GM23338 (cell line): ENCODE measurements at regions not wholly inside any gene's neighbourhood (a gene's known extent, or its start where the extent isn't known, plus 50 kb on each side); places are given as distances from the start of the nearest gene placed in this dataset.
A peak's percentile ranks its signal among the peaks of the same experiment; 100 is the strongest.

Experiments used
- ATAC-seq: fragments of 200-7000 bp; cut with Tn5 transposase; 3 replicates; pipeline ENCODE4 v1.9.1; 2020
- DNase-seq: peaks from one replicate; pipeline ENCODE4 v3.0.0-alpha.2; 2015; ENCODE audit warnings: low spot score
- H2AFZ ChIP-seq: fragments of 200-600 bp; sonication (generic); 2 replicates; pipeline ENCODE4 v1.8.0; 2016; ENCODE audit warnings: antibody characterized with exemption, mild to moderate bottlenecking, moderate library complexity
- H3F3A ChIP-seq: fragments of 200-600 bp; sonication (generic); replicated peaks from 2 replicates; pipeline ENCODE4 v1.8.0; 2017; ENCODE audit warnings: antibody characterized with exemption, mixed run types, low read depth
- H3K27ac ChIP-seq: fragments of 200-600 bp; sonication (generic); 2 replicates; pipeline ENCODE4 v1.6.1; 2016; ENCODE audit warnings: low read depth
- H3K27me3 ChIP-seq: fragments of 200-600 bp; sonication (generic); 2 replicates; pipeline ENCODE4 v1.8.0; 2016; ENCODE audit warnings: mild to moderate bottlenecking, mixed run types, moderate library complexity; ENCODE audit not compliant: insufficient read depth
- H3K36me3 ChIP-seq: fragments of 200-600 bp; sonication (generic); 2 replicates; pipeline ENCODE4 v1.8.0; 2016; ENCODE audit warnings: mild to moderate bottlenecking; ENCODE audit not compliant: insufficient read depth
- H3K4me1 ChIP-seq: fragments of 200-600 bp; sonication (generic); 2 replicates; pipeline ENCODE4 v1.8.0; 2016; ENCODE audit warnings: mild to moderate bottlenecking, moderate library complexity; ENCODE audit not compliant: insufficient read depth
- H3K4me2 ChIP-seq: fragments of 200-600 bp; sonication (generic); 2 replicates; pipeline ENCODE4 v1.7.1; 2017; ENCODE audit warnings: mixed run types
- H3K4me3 ChIP-seq: fragments of 200-600 bp; sonication (generic); 2 replicates; pipeline ENCODE4 v1.6.1; 2016; ENCODE audit warnings: mixed run types
- H3K79me2 ChIP-seq: fragments of 200-600 bp; sonication (generic); replicated peaks from 2 replicates; pipeline ENCODE4 v1.8.0; 2017; ENCODE audit warnings: mild to moderate bottlenecking; ENCODE audit not compliant: insufficient read depth
- H3K9me2 ChIP-seq: fragments of 200-600 bp; sonication (generic); 2 replicates; pipeline ENCODE4 v1.8.0; 2017; ENCODE audit not compliant: insufficient read depth
- H4K20me1 ChIP-seq: fragments of 200-600 bp; sonication (generic); replicated peaks from 2 replicates; pipeline ENCODE4 v1.8.0; 2017; ENCODE audit warnings: mild to moderate bottlenecking; ENCODE audit not compliant: insufficient read depth
- H3K27ac Mint-ChIP-seq: 2 replicates; pipeline ENCODE4 v1.8.0; 2020; ENCODE audit warnings: inconsistent platforms, mild to moderate bottlenecking, moderate library complexity, mixed read lengths
- H3K27me3 Mint-ChIP-seq: 3 replicates; pipeline ENCODE4 v1.8.0; 2022; ENCODE audit warnings: low read depth, mild to moderate bottlenecking, moderate library complexity, mixed read lengths, inconsistent platforms; ENCODE audit not compliant: insufficient read depth, poor library complexity
- H3K36me3 Mint-ChIP-seq: 3 replicates; pipeline ENCODE4 v1.8.0; 2021; ENCODE audit warnings: low read depth, mild to moderate bottlenecking, inconsistent platforms, moderate library complexity, mixed read lengths
- H3K4me1 Mint-ChIP-seq: 3 replicates; pipeline ENCODE4 v1.8.0; 2020; ENCODE audit warnings: mild to moderate bottlenecking, inconsistent platforms, mixed read lengths
- H3K4me3 Mint-ChIP-seq: 3 replicates; pipeline ENCODE4 v1.8.0; 2021; ENCODE audit warnings: moderate library complexity, mild to moderate bottlenecking, inconsistent platforms, mixed read lengths
- H3K9me3 Mint-ChIP-seq: 3 replicates; pipeline ENCODE4 v1.8.0; 2020; ENCODE audit warnings: moderate library complexity, mild to moderate bottlenecking, inconsistent platforms, mixed read lengths
- CTCF ChIP-seq, 2 experiments: fragments of 200-600 bp in 1 of 2; sonication (generic) in 1 of 2; conservative IDR thresholded peaks; 2 replicates each; pipeline versions ENCODE4 v1.5.1 to v1.6.1; 2016 to 2017; ENCODE audit warnings: antibody characterized with exemption in 2 of 2, low read depth in 2 of 2, mild to moderate bottlenecking in 2 of 2, moderate library complexity in 1 of 2
- EZH2phosphoT487 ChIP-seq: fragments of 200-600 bp; sonication (generic); IDR thresholded peaks from one replicate; pipeline ENCODE4 v1.8.1; 2018; ENCODE audit warnings: antibody characterized with exemption; ENCODE audit not compliant: unreplicated experiment
- JUNB ChIP-seq: IDR thresholded peaks from one replicate; pipeline ENCODE4 v1.6.1; 2016; ENCODE audit warnings: antibody characterized with exemption; ENCODE audit not compliant: unreplicated experiment
- ZNF462 ChIP-seq: fragments of 250-450 bp; sonication (Bioruptor Pico); IDR thresholded peaks from 2 replicates; pipeline ENCODE4 v1.5.0; 2020; ENCODE audit warnings: mild to moderate bottlenecking, moderate library complexity

DNA sequence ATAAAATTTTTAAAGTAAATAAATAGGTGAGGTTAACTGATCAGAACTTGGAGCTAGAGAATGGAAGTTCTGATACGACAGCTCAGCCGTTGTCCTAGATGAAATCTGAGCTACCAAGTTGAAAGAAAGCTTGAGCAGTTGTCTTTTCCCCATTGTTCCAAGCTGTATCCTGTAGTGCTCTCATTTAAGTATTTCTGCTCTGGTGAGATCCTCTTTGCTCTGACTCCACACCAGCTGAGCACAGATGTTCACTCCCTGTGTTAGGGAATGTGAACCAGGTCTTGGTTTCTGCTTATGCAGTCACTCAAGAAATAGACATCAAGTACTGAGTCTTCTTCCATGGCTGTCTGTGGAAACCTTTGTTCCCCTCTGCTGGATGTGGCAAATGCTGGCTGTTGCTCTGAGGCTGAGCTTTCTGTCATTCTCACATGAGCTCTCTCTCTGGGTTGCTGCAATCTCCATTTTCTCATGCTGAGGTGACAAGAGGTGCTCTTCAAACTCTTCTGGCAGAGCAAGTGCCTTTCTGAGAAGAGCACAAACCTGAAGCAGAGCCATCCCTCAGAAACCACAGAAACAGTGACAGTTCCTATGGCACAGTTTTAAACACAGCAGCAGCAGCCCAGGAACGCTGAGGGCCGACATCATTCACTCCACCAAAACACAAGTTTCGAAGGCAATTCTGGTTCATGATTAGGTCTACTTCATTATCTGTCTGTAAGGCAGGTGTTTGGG is 194.1 kb downstream of the SP3 start:
- Mint-ChIP-seq H3K4me3 (no peak overlapping the region), H3K9me3 (no peaks in the 10 kb centered on the region), H3K27ac (no peak overlapping the region), H3K27me3 (peaks cover 3% of the 10 kb centered on the region), H3K4me1 (peaks cover 13% of the 10 kb centered on the region), H3K36me3 (no peaks in the 10 kb centered on the region)
- Histone ChIP-seq H3K27ac (no peak overlapping the region), H3K9me2 (peaks cover 9% of the 10 kb centered on the region; the same call in 1 of the 2 replicates), H4K20me1 (no peaks in the 10 kb centered on the region), H3K27me3 (no peaks in the 10 kb centered on the region), H3F3A (no peaks in the 10 kb centered on the region), H2AFZ (no peak overlapping the region), H3K4me2 (no peak overlapping the region), H3K4me1 (no peaks in the 10 kb centered on the region), H3K4me3 (no peak overlapping the region), H3K79me2 (no peaks in the 10 kb centered on the region), H3K36me3 (no peaks in the 10 kb centered on the region)
- ATAC-seq (peak; percentile 58), DNase-seq (no peak)
- TF ChIP-seq JUNB, result no peak
- TF ChIP-seq ZNF462 (CRISPR knock-in tag), result peak; percentile 58; the same call in 1 of the 2 replicates

- ATAC-seq (no peak), DNase-seq (no peak)
- Mint-ChIP-seq H3K27me3 (peaks cover 3% of the 10 kb centered on the region), H3K4me3 (no peak overlapping the region), H3K4me1 (peaks cover 13% of the 10 kb centered on the region), H3K36me3 (no peaks in the 10 kb centered on the region), H3K27ac (no peak overlapping the region), H3K9me3 (no peaks in the 10 kb centered on the region; the same call in 2 of the 3 replicates)
- Histone ChIP-seq H3K79me2 (no peaks in the 10 kb centered on the region), H3K36me3 (no peaks in the 10 kb centered on the region), H3K9me2 (peaks cover 15% of the 10 kb centered on the region), H3K27ac (no peak overlapping the region), H3K27me3 (no peaks in the 10 kb centered on the region), H3K4me3 (no peak overlapping the region), H3K4me1 (no peaks in the 10 kb centered on the region), H3F3A (no peaks in the 10 kb centered on the region), H3K4me2 (no peak overlapping the region), H2AFZ (no peak overlapping the region), H4K20me1 (no peaks in the 10 kb centered on the region)
- no peak for TF ChIP-seq EZH2phosphoT487
- no peak for TF ChIP-seq CTCF (conservative IDR thresholded peaks at IDR 0.05; ENCODE audit: low read depth in 2 of 2)
Measured at GRCh38 chr2:173772205-173772604, 193.0 kb downstream of the SP3 start.
